Caco-2 (cell line): ENCODE measurements at regions not wholly inside any gene's neighbourhood (a gene's known extent, or its start where the extent isn't known, plus 50 kb on each side); places are given as distances from the start of the nearest gene placed in this dataset.

Experiments
- BruUV-seq: library from RNA; stranded (reverse); fragments of 400-500 nt; replicated peaks from 2 replicates; lab custom pipeline; 2021; lab: Mats Ljungman, UMichigan
- CTCF ChIA-PET: fragments of 300-600 bp; sonication (Branson Sonifier 250); formaldehyde crosslinking; loops from one replicate; lab custom pipeline; 2022; ENCODE audit warnings: antibody characterized with exemption; lab: Charles Lee
- POLR2A ChIA-PET: fragments of 300-600 bp; sonication (Branson Sonifier 250); formaldehyde crosslinking; loops from one replicate; lab custom pipeline; 2022; ENCODE audit warnings: antibody characterized with exemption; lab: Charles Lee
- DNase-seq, 2 experiments: peaks; one replicate each; pipeline versions ENCODE4 v3.0.0 to v3.0.0-alpha.2; 2020 to 2022
- H3K27me3 ChIP-seq: replicated peaks from 2 replicates; pipeline ENCODE4 v1.6.0; 2011; ENCODE audit warnings: low read length; ENCODE audit not compliant: control insufficient read depth, insufficient read depth
- H3K36me3 ChIP-seq: 2 replicates; pipeline ENCODE4 v1.5.1; 2011; ENCODE audit warnings: low read length; ENCODE audit not compliant: control insufficient read depth, insufficient read depth
- H3K4me1 ChIP-seq: fragments of 250-450 bp; sonication (Bioruptor Pico); 2 replicates; pipeline ENCODE4 v1.5.1; 2020; ENCODE audit warnings: mild to moderate bottlenecking
- H3K4me3 ChIP-seq: 2 replicates; pipeline ENCODE4 v1.5.1; 2011; ENCODE audit warnings: low read depth, mild to moderate bottlenecking, control low read depth, low read length
- H3K9me3 ChIP-seq: fragments of 250-450 bp; sonication (Bioruptor Pico); 2 replicates; pipeline ENCODE4 v1.5.1; 2020; ENCODE audit warnings: mild to moderate bottlenecking, moderate library complexity
- H3K27ac Mint-ChIP-seq: one replicate; pipeline ENCODE4 v1.8.0; 2022; ENCODE audit warnings: mixed read lengths; ENCODE audit not compliant: unreplicated experiment
- H3K27me3 Mint-ChIP-seq: one replicate; pipeline ENCODE4 v1.8.0; 2022; ENCODE audit warnings: mixed read lengths; ENCODE audit not compliant: insufficient read depth, unreplicated experiment
- H3K36me3 Mint-ChIP-seq: one replicate; pipeline ENCODE4 v1.8.0; 2022; ENCODE audit warnings: mild to moderate bottlenecking, mixed read lengths; ENCODE audit not compliant: insufficient read depth, unreplicated experiment
- H3K4me1 Mint-ChIP-seq: one replicate; pipeline ENCODE4 v1.8.0; 2022; ENCODE audit warnings: low read depth, mixed read lengths; ENCODE audit not compliant: unreplicated experiment
- H3K4me3 Mint-ChIP-seq: one replicate; pipeline ENCODE4 v1.8.0; 2022; ENCODE audit warnings: mild to moderate bottlenecking, moderate library complexity, mixed read lengths; ENCODE audit not compliant: unreplicated experiment
- H3K9me3 Mint-ChIP-seq: one replicate; pipeline ENCODE4 v1.8.0; 2022; ENCODE audit warnings: mixed read lengths; ENCODE audit not compliant: unreplicated experiment
- CTCF ChIP-seq, 2 experiments: fragments of 200-600 bp in 1 of 2; IDR thresholded peaks; 1 replicate in 1 of 2; 2 replicates in 1 of 2; pipeline versions ENCODE4 v1.5.1 to v1.8.0; 2011 to 2022; ENCODE audit warnings: antibody characterized with exemption in 1 of 2, control low read depth in 1 of 2, inconsistent platforms in 1 of 2, low read depth in 1 of 2, low read length in 1 of 2, mild to moderate bottlenecking in 1 of 2, moderate library complexity in 1 of 2; ENCODE audit not compliant: insufficient read depth in 1 of 2, severe bottlenecking in 1 of 2, unreplicated experiment in 1 of 2
- intact Hi-C: fragments of 100-400 bp; cut with micrococcal nuclease; formaldehyde crosslinking; loops from one replicate; pipeline ENCODE4 v1.10.0; 2022; ENCODE audit not compliant: unreplicated experiment

GRCh38 chr5:67520161-67520908 is 323.7 kb upstream of the CD180 start:
- Histone ChIP-seq H3K36me3 (no peaks in the 10 kb centered on the region), H3K9me3 (no peaks in the 10 kb centered on the region), H3K4me3 (no peak overlapping the region), H3K4me1 (no peaks in the 10 kb centered on the region), H3K27me3 (no peaks in the 10 kb centered on the region)
- no peaks in the 10 kb centered on the region for H3K27me3 Mint-ChIP-seq
- no peak for DNase-seq
- ChIA-PET CTCF (no interaction called here), POLR2A (no interaction called here)
- intact Hi-C loops = no loop called here
- no peak overlapping the region for H3K4me3 Mint-ChIP-seq
- H3K4me1 Mint-ChIP-seq = no peaks in the 10 kb centered on the region
- H3K9me3 Mint-ChIP-seq = no peaks in the 10 kb centered on the region
- H3K36me3 Mint-ChIP-seq = no peaks in the 10 kb centered on the region
- BruUV-seq = no TSS peak
- H3K27ac Mint-ChIP-seq = no peak overlapping the region
- no peak for TF ChIP-seq CTCF (IDR thresholded peaks at IDR 0.05; ENCODE audit: insufficient read depth in 1 of 2, low read depth in 1 of 2, low read length in 1 of 2, severe bottlenecking in 1 of 2, unreplicated experiment in 1 of 2)

- H3K9me3 ChIP-seq = no peaks in the 10 kb centered on the region
- H3K27me3 ChIP-seq = no peaks in the 10 kb centered on the region
- intact Hi-C loops = no loop called here
- TF ChIP-seq CTCF (IDR thresholded peaks at IDR 0.05; ENCODE audit: insufficient read depth in 1 of 2, low read depth in 1 of 2, low read length in 1 of 2, severe bottlenecking in 1 of 2, unreplicated experiment in 1 of 2) = no peak
- H3K4me3 ChIP-seq = no peak overlapping the region
- DNase-seq = no peak
- Mint-ChIP-seq H3K4me1 (no peaks in the 10 kb centered on the region), H3K36me3 (no peaks in the 10 kb centered on the region), H3K9me3 (no peaks in the 10 kb centered on the region), H3K27ac (no peak overlapping the region), H3K27me3 (no peaks in the 10 kb centered on the region), H3K4me3 (no peak overlapping the region)
- H3K4me1 ChIP-seq = no peaks in the 10 kb centered on the region
- no peaks in the 10 kb centered on the region for H3K36me3 ChIP-seq
- POLR2A ChIA-PET = no interaction called here
- CTCF ChIA-PET = no interaction called here
- no TSS peak for BruUV-seq
Measured at GRCh38 chr5:67518227-67518626, 321.6 kb upstream of the CD180 start.

GRCh38 chr5:67516948-67517565 is 320.5 kb upstream of the CD180 start:
- ChIA-PET POLR2A (no interaction called here), CTCF (no interaction called here)
- H3K27me3 Mint-ChIP-seq = no peaks in the 10 kb centered on the region
- H3K9me3 Mint-ChIP-seq = no peaks in the 10 kb centered on the region
- no peak overlapping the region for H3K27ac Mint-ChIP-seq
- no peaks in the 10 kb centered on the region for H3K4me1 Mint-ChIP-seq
- Histone ChIP-seq H3K36me3 (no peaks in the 10 kb centered on the region), H3K4me3 (no peak overlapping the region), H3K27me3 (no peaks in the 10 kb centered on the region), H3K9me3 (no peaks in the 10 kb centered on the region), H3K4me1 (no peaks in the 10 kb centered on the region)
- no peak overlapping the region for H3K4me3 Mint-ChIP-seq
- H3K36me3 Mint-ChIP-seq = no peaks in the 10 kb centered on the region
- BruUV-seq = no TSS peak
- intact Hi-C loops = no loop called here
- DNase-seq = no peak
- no peak for TF ChIP-seq CTCF (IDR thresholded peaks at IDR 0.05; ENCODE audit: insufficient read depth in 1 of 2, low read depth in 1 of 2, low read length in 1 of 2, severe bottlenecking in 1 of 2, unreplicated experiment in 1 of 2)
